ENCODE measurements at regions not wholly inside any gene's neighbourhood (a gene's known extent, or its start where the extent isn't known, plus 50 kb on each side); places are given as distances from the start of the nearest gene placed in this dataset.

DNA sequence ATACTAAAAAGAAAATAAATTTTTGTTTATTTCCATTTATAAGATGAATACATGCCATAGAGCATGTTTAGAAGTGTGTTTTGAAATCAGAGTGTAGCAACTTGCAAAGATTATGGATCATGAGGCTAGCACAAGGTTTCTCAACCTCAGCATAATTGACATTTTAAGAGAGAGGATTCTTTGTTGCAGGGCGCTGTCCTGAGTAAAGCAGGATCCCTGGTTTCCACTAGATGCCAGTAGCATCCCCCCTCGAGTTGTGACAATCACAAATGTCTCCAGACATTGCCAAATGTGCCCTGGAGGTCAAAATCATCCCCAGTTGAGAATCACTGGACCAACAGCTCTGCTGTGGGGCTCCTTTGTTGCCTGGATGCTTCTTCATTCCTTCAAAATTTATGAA, 128.5 kb upstream of the RBMS3 start:
- TF ChIP-seq POLR2A (IDR thresholded peaks at IDR 0.05) = no peak
- TF ChIP-seq, protein P1, sequence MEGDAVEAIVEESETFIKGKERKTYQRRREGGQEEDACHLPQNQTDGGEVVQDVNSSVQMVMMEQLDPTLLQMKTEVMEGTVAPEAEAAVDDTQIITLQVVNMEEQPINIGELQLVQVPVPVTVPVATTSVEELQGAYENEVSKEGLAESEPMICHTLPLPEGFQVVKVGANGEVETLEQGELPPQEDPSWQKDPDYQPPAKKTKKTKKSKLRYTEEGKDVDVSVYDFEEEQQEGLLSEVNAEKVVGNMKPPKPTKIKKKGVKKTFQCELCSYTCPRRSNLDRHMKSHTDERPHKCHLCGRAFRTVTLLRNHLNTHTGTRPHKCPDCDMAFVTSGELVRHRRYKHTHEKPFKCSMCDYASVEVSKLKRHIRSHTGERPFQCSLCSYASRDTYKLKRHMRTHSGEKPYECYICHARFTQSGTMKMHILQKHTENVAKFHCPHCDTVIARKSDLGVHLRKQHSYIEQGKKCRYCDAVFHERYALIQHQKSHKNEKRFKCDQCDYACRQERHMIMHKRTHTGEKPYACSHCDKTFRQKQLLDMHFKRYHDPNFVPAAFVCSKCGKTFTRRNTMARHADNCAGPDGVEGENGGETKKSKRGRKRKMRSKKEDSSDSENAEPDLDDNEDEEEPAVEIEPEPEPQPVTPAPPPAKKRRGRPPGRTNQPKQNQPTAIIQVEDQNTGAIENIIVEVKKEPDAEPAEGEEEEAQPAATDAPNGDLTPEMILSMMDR (IDR thresholded peaks at IDR 0.05) = no peak

Measured in lower leg skin (tissue), 3 donors.